NCI-H82 (cell line): ENCODE measurements at regions not wholly inside any gene's neighbourhood (a gene's known extent, or its start where the extent isn't known, plus 50 kb on each side); places are given as distances from the start of the nearest gene placed in this dataset.

Source experiments
- DNase-seq: peaks from one replicate; lab custom pipeline; 2025; lab: John Stamatoyannopoulos, UW

GRCh38 chr14:84181072-84181471 is 1348.9 kb upstream of the FLRT2 start:
- no peak for DNase-seq

GRCh38 chr14:84195514-84195913 is 1334.4 kb upstream of the FLRT2 start:
- no peak for DNase-seq

GRCh38 chr14:84197704-84198103 is 1332.2 kb upstream of the FLRT2 start:
- no peak for DNase-seq

- no peak for DNase-seq
These were observed 1327.5 kb upstream of the FLRT2 start for GRCh38 chr14:84202486-84202885.

- DNase-seq: no peak
These were observed 1326.0 kb upstream of the FLRT2 start for GRCh38 chr14:84203896-84204295.

GRCh38 chr14:84208451-84208850 is 1321.5 kb upstream of the FLRT2 start:
- no peak for DNase-seq

- no peak for DNase-seq
These were observed 1320.9 kb upstream of the FLRT2 start for GRCh38 chr14:84209031-84209430.

- DNase-seq: no peak
These were observed 1312.9 kb upstream of the FLRT2 start for GRCh38 chr14:84217066-84217465.

GRCh38 chr14:84225268-84225667 is 1304.7 kb upstream of the FLRT2 start:
- DNase-seq: no peak

- DNase-seq: no peak
These were observed 1301.2 kb upstream of the FLRT2 start for GRCh38 chr14:84228702-84229101.

GRCh38 chr14:84234281-84234680 is 1295.7 kb upstream of the FLRT2 start:
- no peak for DNase-seq

GRCh38 chr14:84236290-84236689 is 1293.7 kb upstream of the FLRT2 start:
- DNase-seq: peak; percentile 66

- peak; percentile 22 for DNase-seq
These were observed 1292.1 kb upstream of the FLRT2 start for GRCh38 chr14:84237881-84238280.

- DNase-seq: no peak
These were observed 1282.3 kb upstream of the FLRT2 start for GRCh38 chr14:84247693-84248092.

GRCh38 chr14:84250893-84251292 is 1279.1 kb upstream of the FLRT2 start:
- DNase-seq: no peak

- no peak for DNase-seq
These were observed 1278.4 kb upstream of the FLRT2 start for GRCh38 chr14:84251411-84252115.

- DNase-seq: no peak
These were observed 1277.2 kb upstream of the FLRT2 start for GRCh38 chr14:84252706-84253105.

GRCh38 chr14:84253326-84253725 is 1276.6 kb upstream of the FLRT2 start:
- DNase-seq: no peak

- DNase-seq: peak; percentile 84
These were observed 1275.7 kb upstream of the FLRT2 start for GRCh38 chr14:84254290-84254689.

- no peak for DNase-seq
These were observed 1267.0 kb upstream of the FLRT2 start for GRCh38 chr14:84262932-84263331.

GRCh38 chr14:84272290-84272721 is 1257.6 kb upstream of the FLRT2 start:
- no peak for DNase-seq

GRCh38 chr14:84273181-84273580 is 1256.8 kb upstream of the FLRT2 start:
- DNase-seq: peak; percentile 48

GRCh38 chr14:84282618-84283017 is 1247.3 kb upstream of the FLRT2 start:
- no peak for DNase-seq

GRCh38 chr14:84288781-84289180 is 1241.2 kb upstream of the FLRT2 start:
- no peak for DNase-seq
